ENCODE measurements at regions not wholly inside any gene's neighbourhood (a gene's known extent, or its start where the extent isn't known, plus 50 kb on each side); places are given as distances from the start of the nearest gene placed in this dataset.

DNA sequence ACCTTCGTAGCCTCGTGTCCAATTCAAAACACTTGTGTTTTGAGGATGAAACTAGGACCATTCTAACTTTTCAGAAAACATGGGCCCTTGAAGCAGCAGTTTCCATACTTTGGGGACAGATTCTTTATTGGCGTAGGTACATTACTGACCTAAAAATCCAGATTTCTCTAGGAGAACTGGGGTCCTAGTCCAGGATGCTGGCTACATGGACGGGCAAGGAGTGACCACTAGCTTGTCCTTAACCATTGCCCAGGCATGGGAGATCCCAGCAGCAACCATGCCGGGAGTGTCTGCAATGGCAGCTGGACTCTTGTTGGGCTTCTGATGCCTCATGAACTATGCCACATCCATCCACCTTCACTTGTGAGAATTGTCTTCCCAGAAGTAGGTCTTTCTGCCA is 62.2 kb upstream of the WDR1 start:
- Histone ChIP-seq H3F3A (replicated peaks; ENCODE audit: low read depth) (no peaks in the 10 kb centered on the region), H3K36me3 (ENCODE audit: insufficient read depth) (no peaks in the 10 kb centered on the region), H3K27ac (ENCODE audit: low read depth) (no peak overlapping the region), H3K79me2 (replicated peaks; ENCODE audit: insufficient read depth) (no peaks in the 10 kb centered on the region), H3K4me2 (no peak overlapping the region), H3K4me1 (ENCODE audit: insufficient read depth) (no peaks in the 10 kb centered on the region), H3K4me3 (no peak overlapping the region), H2AFZ (no peak overlapping the region), H3K9me2 (ENCODE audit: insufficient read depth) (peaks cover 13% of the 10 kb centered on the region; the same call in 1 of the 2 replicates), H4K20me1 (replicated peaks; ENCODE audit: insufficient read depth) (no peaks in the 10 kb centered on the region), H3K27me3 (ENCODE audit: insufficient read depth) (no peaks in the 10 kb centered on the region)
- DNase-seq (ENCODE audit: low spot score) (no peak), ATAC-seq (no peak)
- no peaks in the 10 kb centered on the region for H3K36me3 Mint-ChIP-seq (ENCODE audit: low read depth)
- no peak overlapping the region for H3K4me3 Mint-ChIP-seq
- peaks cover 3% of the 10 kb centered on the region for H3K27me3 Mint-ChIP-seq (ENCODE audit: insufficient read depth, low read depth, poor library complexity)
- no peaks in the 10 kb centered on the region; the same call in 2 of the 3 replicates for H3K9me3 Mint-ChIP-seq
- TF ChIP-seq CREB1 (CRISPR knock-in tag; IDR thresholded peaks at IDR 0.05; ENCODE audit: low read depth): no peak
- no peak for TF ChIP-seq STAT1 (IDR thresholded peaks at IDR 0.05; ENCODE audit: unreplicated experiment)
- TF ChIP-seq CTCF (conservative IDR thresholded peaks at IDR 0.05; ENCODE audit: low read depth in 2 of 2): no peak
- peaks cover 4% of the 10 kb centered on the region for H3K4me1 Mint-ChIP-seq
- H3K27ac Mint-ChIP-seq: no peak overlapping the region

- ATAC-seq (no peak), DNase-seq (ENCODE audit: low spot score) (no peak)
- Histone ChIP-seq H3K4me2 (no peak overlapping the region), H3K27ac (ENCODE audit: low read depth) (no peak overlapping the region), H3F3A (replicated peaks; ENCODE audit: low read depth) (no peaks in the 10 kb centered on the region), H3K4me1 (ENCODE audit: insufficient read depth) (no peaks in the 10 kb centered on the region), H3K36me3 (ENCODE audit: insufficient read depth) (no peaks in the 10 kb centered on the region), H3K9me2 (ENCODE audit: insufficient read depth) (peaks cover 6% of the 10 kb centered on the region; the same call in 1 of the 2 replicates), H3K4me3 (no peak overlapping the region), H2AFZ (no peak overlapping the region), H4K20me1 (replicated peaks; ENCODE audit: insufficient read depth) (no peaks in the 10 kb centered on the region), H3K79me2 (replicated peaks; ENCODE audit: insufficient read depth) (no peaks in the 10 kb centered on the region), H3K27me3 (ENCODE audit: insufficient read depth) (no peaks in the 10 kb centered on the region)
- no peaks in the 10 kb centered on the region for H3K9me3 Mint-ChIP-seq
- no peaks in the 10 kb centered on the region for H3K36me3 Mint-ChIP-seq (ENCODE audit: low read depth)
- TF ChIP-seq EZH2 (IDR thresholded peaks at IDR 0.05; ENCODE audit: low read depth, unreplicated experiment) (no peak), EZH2phosphoT487 (IDR thresholded peaks at IDR 0.05; ENCODE audit: unreplicated experiment) (no peak), REST (IDR thresholded peaks at IDR 0.05; ENCODE audit: unreplicated experiment) (no peak)
- H3K4me1 Mint-ChIP-seq: peaks cover 17% of the 10 kb centered on the region
- no peak overlapping the region for H3K4me3 Mint-ChIP-seq
- H3K27me3 Mint-ChIP-seq (ENCODE audit: insufficient read depth, low read depth, poor library complexity): peaks cover 3% of the 10 kb centered on the region
- no peak overlapping the region for H3K27ac Mint-ChIP-seq
Observed at GRCh38 chr4:10175626-10176025, 59.0 kb upstream of the WDR1 start.

Measured in GM23338 (cell line).